DND-41 (cell line): ENCODE measurements at regions not wholly inside any gene's neighbourhood (a gene's known extent, or its start where the extent isn't known, plus 50 kb on each side); places are given as distances from the start of the nearest gene placed in this dataset.

Source experiments
- EZH2 ChIP-seq: IDR thresholded peaks from 3 replicates; pipeline ENCODE4 v1.6.1; 2012; ENCODE audit warnings: borderline replicate concordance, low read depth, mild to moderate bottlenecking, moderate library complexity, low read length, inconsistent platforms; ENCODE audit not compliant: severe bottlenecking
- TF ChIP-seq, protein P1 (sequence below): IDR thresholded peaks from 2 replicates; pipeline ENCODE4 v1.5.1; 2012; ENCODE audit warnings: borderline replicate concordance, low read length, moderate library complexity, mild to moderate bottlenecking; ENCODE audit not compliant: poor library complexity, severe bottlenecking; ENCODE audit errors: extremely low read depth

DNA sequence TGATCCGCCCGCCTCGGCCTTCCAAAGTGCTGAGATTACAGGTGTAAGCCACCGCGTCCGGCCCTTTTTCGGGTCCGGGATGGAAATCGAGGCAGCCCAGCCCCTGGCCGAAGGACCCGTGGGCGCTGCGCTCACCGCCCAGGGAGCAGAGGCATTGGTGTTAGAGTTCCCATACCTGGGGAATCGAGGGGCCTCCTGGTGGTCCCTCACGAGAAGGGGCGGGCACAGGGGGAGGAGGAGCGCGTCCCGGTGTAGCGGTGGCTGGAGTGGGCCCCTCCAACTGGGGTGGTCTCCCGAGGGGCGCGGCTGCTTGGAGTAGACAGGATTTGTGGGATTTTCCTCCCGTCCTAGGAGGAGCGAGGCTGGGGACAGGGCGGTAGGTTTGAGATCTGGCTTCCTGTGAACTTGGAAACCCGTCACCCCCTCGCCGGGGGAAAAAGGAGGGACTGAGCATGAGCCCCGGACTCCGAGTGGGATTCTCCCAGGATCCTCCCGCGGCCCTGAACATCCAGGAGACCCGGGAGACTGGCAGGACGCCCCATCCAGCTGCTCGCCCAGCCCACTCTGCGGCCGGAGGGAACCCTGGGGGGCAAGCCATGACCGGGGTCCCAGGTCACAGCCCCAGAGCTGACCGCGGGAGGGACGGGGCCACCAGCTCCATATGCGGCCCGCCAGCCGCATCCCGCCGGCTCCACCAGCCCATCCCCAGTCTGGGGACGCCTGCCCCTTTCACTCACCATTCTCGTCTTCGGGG lies 70.9 kb downstream of the ASCL4 start:
- TF ChIP-seq, protein P1, sequence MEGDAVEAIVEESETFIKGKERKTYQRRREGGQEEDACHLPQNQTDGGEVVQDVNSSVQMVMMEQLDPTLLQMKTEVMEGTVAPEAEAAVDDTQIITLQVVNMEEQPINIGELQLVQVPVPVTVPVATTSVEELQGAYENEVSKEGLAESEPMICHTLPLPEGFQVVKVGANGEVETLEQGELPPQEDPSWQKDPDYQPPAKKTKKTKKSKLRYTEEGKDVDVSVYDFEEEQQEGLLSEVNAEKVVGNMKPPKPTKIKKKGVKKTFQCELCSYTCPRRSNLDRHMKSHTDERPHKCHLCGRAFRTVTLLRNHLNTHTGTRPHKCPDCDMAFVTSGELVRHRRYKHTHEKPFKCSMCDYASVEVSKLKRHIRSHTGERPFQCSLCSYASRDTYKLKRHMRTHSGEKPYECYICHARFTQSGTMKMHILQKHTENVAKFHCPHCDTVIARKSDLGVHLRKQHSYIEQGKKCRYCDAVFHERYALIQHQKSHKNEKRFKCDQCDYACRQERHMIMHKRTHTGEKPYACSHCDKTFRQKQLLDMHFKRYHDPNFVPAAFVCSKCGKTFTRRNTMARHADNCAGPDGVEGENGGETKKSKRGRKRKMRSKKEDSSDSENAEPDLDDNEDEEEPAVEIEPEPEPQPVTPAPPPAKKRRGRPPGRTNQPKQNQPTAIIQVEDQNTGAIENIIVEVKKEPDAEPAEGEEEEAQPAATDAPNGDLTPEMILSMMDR = no peak
- no peak for TF ChIP-seq EZH2
